Stimulated activated CD4-positive, alpha-beta T cell treated with anti-CD3 and anti-CD28 coated beads, TNF-alpha, amount 100 ng/mL, for 1 hour (primary cell): ENCODE measurements at regions not wholly inside any gene's neighbourhood (a gene's known extent, or its start where the extent isn't known, plus 50 kb on each side); places are given as distances from the start of the nearest gene placed in this dataset.

Experiments
- DNase-seq, 3 donors: peaks; one replicate each; pipeline ENCODE4 v3.0.0-alpha.2; 2020; ENCODE audit warnings: low read depth in 3 of 3, low spot score in 1 of 3

- DNase-seq: no peak
These were observed 192.3 kb downstream of the MZT1 start for GRCh38 chr13:72534951-72535640.

GRCh38 chr13:72530471-72530870 lies 197.0 kb downstream of the MZT1 start:
- no peak for DNase-seq

GRCh38 chr13:72527333-72527732 lies 200.1 kb downstream of the MZT1 start:
- DNase-seq: no peak

- no peak for DNase-seq
These were observed 203.8 kb downstream of the MZT1 start for GRCh38 chr13:72523593-72523992.

GRCh38 chr13:72523049-72523448 lies 204.4 kb downstream of the MZT1 start:
- DNase-seq: no peak

GRCh38 chr13:72521940-72522661 lies 205.3 kb downstream of the MZT1 start:
- DNase-seq: no peak

GRCh38 chr13:72514146-72514545 lies 213.3 kb downstream of the MZT1 start:
- DNase-seq: no peak

GRCh38 chr13:72508392-72508791 lies 219.0 kb downstream of the MZT1 start:
- no peak for DNase-seq

GRCh38 chr13:72507416-72508199 lies 219.8 kb downstream of the MZT1 start:
- no peak for DNase-seq

GRCh38 chr13:72506706-72507105 lies 220.7 kb downstream of the MZT1 start:
- no peak for DNase-seq

- no peak for DNase-seq
These were observed 222.1 kb downstream of the MZT1 start for GRCh38 chr13:72505376-72505775.

- no peak for DNase-seq
These were observed 223.1 kb downstream of the MZT1 start for GRCh38 chr13:72504131-72504841.

- DNase-seq: no peak
These were observed 226.6 kb downstream of the MZT1 start for GRCh38 chr13:72500851-72501250.

- no peak for DNase-seq
These were observed 231.7 kb downstream of the MZT1 start for GRCh38 chr13:72495681-72496080.

GRCh38 chr13:72489751-72490150 lies 237.7 kb downstream of the MZT1 start:
- no peak for DNase-seq

- DNase-seq: no peak
These were observed 254.1 kb downstream of the MZT1 start for GRCh38 chr13:72473321-72473720.

- no peak for DNase-seq
These were observed 257.5 kb downstream of the MZT1 start for GRCh38 chr13:72469906-72470305.

- no peak for DNase-seq
These were observed 263.9 kb downstream of the MZT1 start for GRCh38 chr13:72463561-72463960.

GRCh38 chr13:72462726-72463125 lies 264.7 kb downstream of the MZT1 start:
- no peak for DNase-seq

GRCh38 chr13:72462166-72462565 lies 265.3 kb downstream of the MZT1 start:
- DNase-seq: no peak

- no peak for DNase-seq
These were observed 268.7 kb downstream of the MZT1 start for GRCh38 chr13:72458701-72459100.
